Neutrophil (primary cell): ENCODE measurements at regions not wholly inside any gene's neighbourhood (a gene's known extent, or its start where the extent isn't known, plus 50 kb on each side); places are given as distances from the start of the nearest gene placed in this dataset.

Experiments used
- H3K27ac ChIP-seq: fragments of 200-600 bp; sonication (generic); 2 replicates; pipeline ENCODE4 v1.5.1; 2016; ENCODE audit warnings: mild to moderate bottlenecking, moderate library complexity
- H3K27me3 ChIP-seq: fragments of 200-600 bp; sonication (generic); 2 replicates; pipeline ENCODE4 v1.6.0; 2016; ENCODE audit warnings: mild to moderate bottlenecking
- H3K36me3 ChIP-seq: fragments of 200-600 bp; sonication (generic); 2 replicates; pipeline ENCODE4 v1.5.1; 2017
- H3K4me1 ChIP-seq, 2 experiments: fragments of 200-600 bp in 1 of 2; sonication (generic) in 1 of 2; 1 replicate in 1 of 2; 2 replicates in 1 of 2; pipeline versions ENCODE4 v1.5.1 to v1.6.1; 2013 to 2016; ENCODE audit warnings: low read depth in 1 of 2, low read length in 1 of 2, mild to moderate bottlenecking in 1 of 2, moderate library complexity in 1 of 2; ENCODE audit not compliant: control insufficient read depth in 1 of 2, insufficient read depth in 1 of 2
- H3K4me3 ChIP-seq, 2 experiments: fragments of 200-600 bp in 1 of 2; sonication (generic) in 1 of 2; 1 replicate in 1 of 2; 2 replicates in 1 of 2; pipeline ENCODE4 v1.5.1; 2013 to 2016; ENCODE audit warnings: low read depth in 1 of 2, low read length in 1 of 2, mild to moderate bottlenecking in 1 of 2, moderate library complexity in 1 of 2
- H3K9me3 ChIP-seq: fragments of 200-600 bp; sonication (generic); 2 replicates; pipeline ENCODE4 v1.5.1; 2016
- TF ChIP-seq, protein P1 (sequence below): fragments of 200-600 bp; sonication (generic); IDR thresholded peaks from 2 replicates; pipeline ENCODE4 v1.5.1; 2016; ENCODE audit warnings: antibody characterized with exemption

DNA sequence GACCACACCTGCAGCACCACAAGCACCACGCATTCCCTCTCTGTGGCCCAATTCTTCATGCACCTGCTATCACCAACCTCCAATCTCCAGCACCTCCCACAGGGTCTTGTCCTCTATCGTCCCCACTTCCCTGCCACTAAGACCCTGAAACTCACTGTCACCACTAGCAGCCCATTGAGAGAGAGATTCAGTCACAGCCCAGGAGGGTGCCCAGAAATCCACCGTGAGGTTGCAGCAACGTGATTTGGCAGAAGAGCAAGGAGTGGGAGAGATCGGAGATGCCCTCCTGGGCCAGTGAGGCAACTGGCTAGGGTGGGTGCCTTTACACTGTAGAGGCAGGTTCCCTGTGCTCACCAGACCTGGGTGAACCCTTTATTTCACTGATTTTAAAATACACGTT is 90.1 kb downstream of the ANKRD60 start:
- no peaks in the 10 kb centered on the region for H3K9me3 ChIP-seq
- peaks cover 56% of the 10 kb centered on the region for H3K27me3 ChIP-seq
- H3K27ac ChIP-seq = no peak overlapping the region
- TF ChIP-seq, protein P1, sequence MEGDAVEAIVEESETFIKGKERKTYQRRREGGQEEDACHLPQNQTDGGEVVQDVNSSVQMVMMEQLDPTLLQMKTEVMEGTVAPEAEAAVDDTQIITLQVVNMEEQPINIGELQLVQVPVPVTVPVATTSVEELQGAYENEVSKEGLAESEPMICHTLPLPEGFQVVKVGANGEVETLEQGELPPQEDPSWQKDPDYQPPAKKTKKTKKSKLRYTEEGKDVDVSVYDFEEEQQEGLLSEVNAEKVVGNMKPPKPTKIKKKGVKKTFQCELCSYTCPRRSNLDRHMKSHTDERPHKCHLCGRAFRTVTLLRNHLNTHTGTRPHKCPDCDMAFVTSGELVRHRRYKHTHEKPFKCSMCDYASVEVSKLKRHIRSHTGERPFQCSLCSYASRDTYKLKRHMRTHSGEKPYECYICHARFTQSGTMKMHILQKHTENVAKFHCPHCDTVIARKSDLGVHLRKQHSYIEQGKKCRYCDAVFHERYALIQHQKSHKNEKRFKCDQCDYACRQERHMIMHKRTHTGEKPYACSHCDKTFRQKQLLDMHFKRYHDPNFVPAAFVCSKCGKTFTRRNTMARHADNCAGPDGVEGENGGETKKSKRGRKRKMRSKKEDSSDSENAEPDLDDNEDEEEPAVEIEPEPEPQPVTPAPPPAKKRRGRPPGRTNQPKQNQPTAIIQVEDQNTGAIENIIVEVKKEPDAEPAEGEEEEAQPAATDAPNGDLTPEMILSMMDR = no peak
- H3K4me3 ChIP-seq = no peak overlapping the region
- H3K4me1 ChIP-seq = no peaks in the 10 kb centered on the region
- H3K36me3 ChIP-seq = no peaks in the 10 kb centered on the region

DNA sequence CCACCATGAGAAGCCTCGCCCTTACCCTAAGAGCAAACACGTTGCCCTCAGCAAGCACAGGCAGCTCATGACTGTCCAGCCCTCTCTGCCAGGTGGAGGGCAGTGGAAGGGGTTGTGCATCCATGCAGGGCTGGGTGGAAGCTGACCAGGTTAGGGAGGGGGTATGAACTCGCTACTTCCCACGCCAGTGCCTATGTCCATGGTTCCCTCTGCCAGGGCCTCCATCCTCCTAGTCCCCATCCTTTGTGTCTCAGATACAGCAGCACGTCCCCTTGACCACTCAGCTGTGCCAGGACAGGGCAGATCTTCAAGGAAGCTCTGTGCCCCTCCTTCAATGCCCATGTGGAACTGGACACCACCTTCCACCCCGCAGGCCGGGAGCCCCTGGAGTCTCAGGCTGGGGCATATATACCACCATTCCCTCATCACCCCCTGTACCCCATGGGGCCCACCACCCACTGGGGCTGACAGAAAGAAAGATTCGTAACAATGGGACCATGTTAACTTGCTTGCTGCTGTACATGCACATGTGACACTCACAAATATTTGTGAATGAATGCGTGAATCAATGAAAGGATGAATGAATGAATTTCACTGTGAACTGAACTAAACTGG is 90.7 kb downstream of the ANKRD60 start:
- TF ChIP-seq, protein P1 = no peak
- H3K27me3 ChIP-seq = peaks cover 62% of the 10 kb centered on the region
- no peak overlapping the region for H3K4me3 ChIP-seq
- H3K4me1 ChIP-seq = no peaks in the 10 kb centered on the region
- H3K9me3 ChIP-seq = no peaks in the 10 kb centered on the region
- H3K27ac ChIP-seq = no peak overlapping the region
- H3K36me3 ChIP-seq = no peaks in the 10 kb centered on the region

DNA sequence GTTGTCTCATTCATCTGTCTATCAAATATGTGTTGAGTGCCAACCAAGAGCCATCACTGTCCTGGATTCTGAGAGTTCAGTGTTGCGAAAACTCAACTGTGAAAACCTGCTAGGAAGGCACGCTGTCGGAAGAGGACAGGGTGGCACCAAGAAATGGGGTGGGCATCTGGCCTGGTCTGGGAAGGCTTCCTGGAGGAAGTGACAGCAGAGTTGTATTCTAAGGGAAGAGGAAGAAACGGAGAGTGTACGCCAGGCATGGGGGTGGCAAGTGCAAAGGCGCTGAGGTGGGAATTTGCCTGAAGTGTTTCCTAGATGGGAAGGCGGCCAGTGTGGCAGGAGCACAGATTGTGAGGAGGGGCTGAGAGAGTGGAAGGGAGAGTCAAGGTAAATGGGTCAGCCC is 91.2 kb downstream of the ANKRD60 start:
- H3K27me3 ChIP-seq = peaks cover 67% of the 10 kb centered on the region
- no peak overlapping the region for H3K27ac ChIP-seq
- H3K4me3 ChIP-seq = no peak overlapping the region
- TF ChIP-seq, protein P1 = no peak
- H3K4me1 ChIP-seq = no peaks in the 10 kb centered on the region
- H3K9me3 ChIP-seq = no peaks in the 10 kb centered on the region
- no peaks in the 10 kb centered on the region for H3K36me3 ChIP-seq

GRCh38 chr20:58136149-58136484 is 92.3 kb downstream of the ANKRD60 start:
- no peaks in the 10 kb centered on the region for H3K9me3 ChIP-seq
- no peaks in the 10 kb centered on the region for H3K36me3 ChIP-seq
- TF ChIP-seq, protein P1 = no peak
- no peaks in the 10 kb centered on the region for H3K4me1 ChIP-seq
- H3K27me3 ChIP-seq = peaks cover 79% of the 10 kb centered on the region
- H3K4me3 ChIP-seq = no peak overlapping the region
- no peak overlapping the region for H3K27ac ChIP-seq

DNA sequence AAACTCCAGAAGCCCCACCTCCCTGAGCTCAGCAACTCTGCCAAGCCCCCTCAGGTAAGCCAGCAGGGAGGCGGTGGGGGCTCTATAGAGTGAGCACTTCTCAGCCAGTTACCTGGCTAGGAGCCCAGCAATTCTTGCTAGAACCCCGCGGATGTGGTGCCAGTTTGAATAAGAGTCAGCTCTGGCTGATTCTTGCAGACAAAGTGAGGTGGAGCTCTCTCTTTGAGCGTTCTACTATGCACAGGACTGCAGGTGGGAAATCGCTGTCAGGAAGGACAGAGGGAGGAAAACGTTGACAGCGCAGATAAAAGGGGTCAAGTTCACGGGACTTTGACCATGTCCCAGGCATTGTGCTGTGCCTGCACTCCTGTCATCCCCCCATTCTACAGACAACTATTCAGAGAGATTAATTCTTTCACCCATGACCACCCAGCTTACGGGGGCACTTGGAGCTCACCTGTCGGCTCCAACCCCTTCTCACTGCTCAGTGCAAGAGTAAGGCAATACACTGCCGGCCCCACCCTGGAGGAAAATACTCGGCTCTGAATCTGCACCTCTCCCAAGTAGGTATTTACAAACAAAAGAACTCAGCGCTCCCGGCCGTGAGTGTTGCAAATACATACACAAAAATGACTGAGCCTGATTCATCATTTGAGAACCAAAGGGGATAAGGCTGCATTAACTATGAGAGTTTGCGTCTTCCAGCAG is 92.9 kb downstream of the ANKRD60 start:
- H3K9me3 ChIP-seq = no peaks in the 10 kb centered on the region
- no peak overlapping the region for H3K4me3 ChIP-seq
- H3K36me3 ChIP-seq = no peaks in the 10 kb centered on the region
- no peaks in the 10 kb centered on the region for H3K4me1 ChIP-seq
- H3K27ac ChIP-seq = no peak overlapping the region
- TF ChIP-seq, protein P1 = no peak
- H3K27me3 ChIP-seq = peaks cover 84% of the 10 kb centered on the region
